GM12878 (cell line): ENCODE measurements at regions not wholly inside any gene's neighbourhood (a gene's known extent, or its start where the extent isn't known, plus 50 kb on each side); places are given as distances from the start of the nearest gene placed in this dataset.

Experiments
- ATAC-seq: fragments of 200-7000 bp; cut with Tn5 transposase; 3 replicates; pipeline ENCODE4 v1.9.1; 2020; ENCODE audit warnings: mild to moderate bottlenecking, moderate library complexity
- BruUV-seq: library from RNA; stranded (reverse); fragments of 400-500 nt; replicated peaks from 2 replicates; lab custom pipeline; 2021; lab: Mats Ljungman, UMichigan
- CTCF ChIA-PET: fragments of 300-600 bp; sonication (Branson Sonifier 250); formaldehyde crosslinking; extraction: SDS; loops from one replicate; lab custom pipeline; 2021; ENCODE audit warnings: inconsistent platforms; lab: Yijun Ruan, JAX
- POLR2A ChIA-PET: fragments of 350-600 bp; formaldehyde crosslinking; extraction: SDS; loops from one replicate; lab custom pipeline; 2021; ENCODE audit warnings: inconsistent platforms; lab: Charles Lee
- RAD21 ChIA-PET: fragments of 300-600 bp; sonication (Branson Sonifier 250); formaldehyde crosslinking; loops from one replicate; lab custom pipeline; 2023; ENCODE audit warnings: antibody characterized with exemption; ENCODE audit not compliant: unreplicated experiment; lab: Charles Lee
- SMC1A ChIA-PET: fragments of 300-600 bp; sonication (Branson Sonifier 250); formaldehyde crosslinking; loops from one replicate; lab custom pipeline; 2023; ENCODE audit not compliant: unreplicated experiment, uncharacterized antibody; lab: Charles Lee
- DNase-seq: peaks from one replicate; pipeline ENCODE4 v3.0.0-alpha.2; 2011; ENCODE audit warnings: low read depth, low spot score
- FAIRE-seq: peaks from 3 replicates; lab custom pipeline; 2011; peaks lifted over from hg19 to GRCh38; lab: Jason Lieb, UNC
- H2AFZ ChIP-seq: 2 replicates; pipeline ENCODE4 v1.6.0; 2011; ENCODE audit warnings: low read depth, low read length, control low read depth; ENCODE audit not compliant: control insufficient read depth
- H3K27ac ChIP-seq: 2 replicates; pipeline ENCODE4 v1.5.1; 2011; ENCODE audit warnings: control low read depth; ENCODE audit not compliant: control insufficient read depth, insufficient read depth
- H3K27me3 ChIP-seq, 2 experiments: replicated peaks in 1 of 2; 2 replicates each; pipeline versions ENCODE4 v1.6.0 to v1.6.1; 2011; ENCODE audit warnings: low read length in 1 of 2; ENCODE audit not compliant: control insufficient read depth in 2 of 2, insufficient read depth in 2 of 2
- H3K36me3 ChIP-seq, 2 experiments: 2 replicates each; pipeline ENCODE4 v1.5.1; 2011; ENCODE audit warnings: low read length in 1 of 2; ENCODE audit not compliant: control insufficient read depth in 2 of 2, insufficient read depth in 2 of 2
- H3K4me1 ChIP-seq: 2 replicates; pipeline ENCODE4 v1.6.1; 2011; ENCODE audit warnings: mild to moderate bottlenecking, low read length, moderate library complexity, mixed read lengths; ENCODE audit not compliant: control insufficient read depth, insufficient read depth
- H3K4me2 ChIP-seq: 2 replicates; pipeline ENCODE4 v1.6.0; 2011; ENCODE audit warnings: control low read depth; ENCODE audit not compliant: control insufficient read depth, insufficient read depth
- H3K4me3 ChIP-seq: fragments of 200-600 bp; sonication (generic); 2 replicates; pipeline ENCODE4 v1.5.1; 2016
- H3K79me2 ChIP-seq: 2 replicates; pipeline ENCODE4 v1.6.0; 2011; ENCODE audit warnings: low read length; ENCODE audit not compliant: control insufficient read depth, insufficient read depth
- H3K9ac ChIP-seq: 2 replicates; pipeline ENCODE4 v1.8.0; 2011; ENCODE audit warnings: low read length, control low read depth, mixed read lengths; ENCODE audit not compliant: control insufficient read depth, insufficient read depth
- H3K9me3 ChIP-seq: replicated peaks from 3 replicates; pipeline ENCODE4 v1.5.1; 2011; ENCODE audit warnings: mild to moderate bottlenecking, low read length; ENCODE audit not compliant: control insufficient read depth, insufficient read depth
- H4K20me1 ChIP-seq: 2 replicates; pipeline ENCODE4 v1.6.0; 2011; ENCODE audit not compliant: control insufficient read depth, insufficient read depth
- CEBPB ChIP-seq, 2 experiments: fragments of 150-350 bp in 1 of 2; IDR thresholded peaks; 2 replicates each; pipeline ENCODE4 v1.6.1; 2012 to 2014; ENCODE audit warnings: low read depth in 2 of 2, low read length in 2 of 2, borderline replicate concordance in 1 of 2, inconsistent platforms in 1 of 2
- CEBPZ ChIP-seq: fragments of 150-350 bp; IDR thresholded peaks from 2 replicates; pipeline ENCODE4 v1.6.1; 2016; ENCODE audit warnings: low read depth, low read length
- ESRRA ChIP-seq: IDR thresholded peaks from 2 replicates; pipeline ENCODE4 v1.6.1; 2012; ENCODE audit warnings: mild to moderate bottlenecking, low read length, improper control_type of control experiment
- EZH2 ChIP-seq: IDR thresholded peaks from 2 replicates; pipeline ENCODE4 v1.6.1; 2012; ENCODE audit warnings: low read depth, mild to moderate bottlenecking, control low read depth, inconsistent platforms, low read length, borderline replicate concordance; ENCODE audit not compliant: control insufficient read depth
- MTA3 ChIP-seq: IDR thresholded peaks from 2 replicates; pipeline ENCODE4 v1.6.1; 2012; ENCODE audit warnings: low read length, inconsistent platforms, borderline replicate concordance
- NR2C2 ChIP-seq: IDR thresholded peaks from 2 replicates; pipeline ENCODE4 v1.6.1; 2011; ENCODE audit warnings: borderline replicate concordance, low read depth; ENCODE audit not compliant: control insufficient read depth, insufficient read length
- RB1 ChIP-seq: fragments of 450-650 bp; formaldehyde crosslinking; IDR thresholded peaks from 2 replicates; pipeline ENCODE4 v1.6.1; 2017; ENCODE audit warnings: mild to moderate bottlenecking, borderline replicate concordance
- REST ChIP-seq: IDR thresholded peaks from 2 replicates; pipeline ENCODE4 v1.6.1; 2012; ENCODE audit warnings: mild to moderate bottlenecking, low read depth, low read length
- TCF7 ChIP-seq: IDR thresholded peaks from 2 replicates; pipeline ENCODE4 v1.6.1; 2014; ENCODE audit warnings: antibody characterized with exemption, borderline replicate concordance
- YBX1 ChIP-seq: fragments of 450-650 bp; IDR thresholded peaks from 2 replicates; pipeline ENCODE4 v1.6.1; 2016; ENCODE audit warnings: antibody characterized with exemption
- ZNF217 ChIP-seq: fragments of 450-650 bp; IDR thresholded peaks from 2 replicates; pipeline ENCODE4 v1.6.1; 2017; ENCODE audit warnings: antibody characterized with exemption, mild to moderate bottlenecking
- ZSCAN29 ChIP-seq: fragments of 450-650 bp; IDR thresholded peaks from 2 replicates; pipeline ENCODE4 v1.6.1; 2017; ENCODE audit warnings: mild to moderate bottlenecking, moderate library complexity
- WGBS: methylation state at CpG from one replicate; pipeline ENCODE4 v1.1.6; 2016; ENCODE audit warnings: low lambda C conversion rate; ENCODE audit not compliant: insufficient replicate concordance, insufficient coverage; ENCODE audit errors: missing lambda C conversion rate; 5-methylcytosine and 5-hydroxymethylcytosine counted together
- in situ Hi-C: fragments of 300-500 bp; cut with MboI; formaldehyde crosslinking; loops from 9 replicates; pipeline ENCODE4 v1.14.3; 2018; ENCODE audit warnings: mixed read lengths
- intact Hi-C: fragments of 100-400 bp; cut with micrococcal nuclease; formaldehyde crosslinking; loops from one replicate; pipeline ENCODE4 v1.14.2; 2022; ENCODE audit not compliant: unreplicated experiment

- Histone ChIP-seq H3K79me2 (no peaks in the 10 kb centered on the region), H3K27me3 (no peaks in the 10 kb centered on the region), H3K36me3 (no peaks in the 10 kb centered on the region), H3K4me3 (no peak overlapping the region), H4K20me1 (no peaks in the 10 kb centered on the region), H3K9ac (no peak overlapping the region), H3K9me3 (no peaks in the 10 kb centered on the region), H3K27ac (no peak overlapping the region), H3K4me2 (no peak overlapping the region), H3K4me1 (no peaks in the 10 kb centered on the region), H2AFZ (no peak overlapping the region)
- RAD21 ChIA-PET: no interaction called here
- intact Hi-C loops (no loop called here), in situ Hi-C loops (no loop called here)
- BruUV-seq: no TSS peak
- TF ChIP-seq EZH2 (no peak), TCF7 (no peak)
- no peak for DNase-seq
- WGBS: 4% methylated on average over 1 of the region's 1 CpG
- POLR2A ChIA-PET: no interaction called here
- SMC1A ChIA-PET: no interaction called here
- no peak for FAIRE-seq
- CTCF ChIA-PET: interaction anchor here (0.6 kb wide), 1 partner anchor 215 kb away, joined by 3 read pairs; no protein-coding TSS in a partner anchor
- no peak for ATAC-seq
Measured at GRCh38 chrX:15013461-15013860, 140.2 kb downstream of the MOSPD2 start.

GRCh38 chrX:14997271-14997670, 124.0 kb downstream of the MOSPD2 start:
- Histone ChIP-seq H3K36me3 (no peaks in the 10 kb centered on the region), H3K4me2 (no peak overlapping the region), H3K27ac (no peak overlapping the region), H3K79me2 (no peaks in the 10 kb centered on the region), H3K27me3 (no peaks in the 10 kb centered on the region), H3K9me3 (no peaks in the 10 kb centered on the region), H2AFZ (no peak overlapping the region), H3K4me3 (no peak overlapping the region), H3K9ac (no peak overlapping the region), H4K20me1 (no peaks in the 10 kb centered on the region), H3K4me1 (no peaks in the 10 kb centered on the region)
- FAIRE-seq: no peak
- no TSS peak for BruUV-seq
- ChIA-PET RAD21 (no interaction called here), CTCF (no interaction called here), POLR2A (no interaction called here), SMC1A (interaction anchor here (0.7 to 1.5 kb wide), 6 partner anchors 12 to 368 kb away, joined by 3 to 4 read pairs (median 3); no protein-coding TSS in a partner anchor)
- ATAC-seq: no peak
- intact Hi-C loops (no loop called here), in situ Hi-C loops (no loop called here)
- 2% methylated on average over 2 of the region's 2 CpGs for WGBS
- no peak for DNase-seq
- TF ChIP-seq CEBPB (IDR thresholded peaks at IDR 0.05; ENCODE audit: borderline replicate concordance in 1 of 2, low read depth in 2 of 2, low read length in 2 of 2): no peak
- no peak for TF ChIP-seq RB1
- no peak for TF ChIP-seq ESRRA
- no peak for TF ChIP-seq ZNF217
- no peak for TF ChIP-seq REST
- no peak for TF ChIP-seq MTA3
- no peak for TF ChIP-seq NR2C2
- no peak for TF ChIP-seq CEBPZ
- TF ChIP-seq YBX1: no peak
- TF ChIP-seq ZSCAN29: no peak
